H7 (cell line): ENCODE measurements at regions not wholly inside any gene's neighbourhood (a gene's known extent, or its start where the extent isn't known, plus 50 kb on each side); places are given as distances from the start of the nearest gene placed in this dataset.
"Not testable (repeated sequence)": the region's sequence is repeated elsewhere in the genome, so short reads cannot be mapped to it uniquely, and the experiment has no call there.

Experiments
- DNase-seq: peaks from one replicate; pipeline ENCODE4 v3.0.0; 2012
- H3K27me3 ChIP-seq: 2 replicates; pipeline ENCODE4 v1.6.0; 2011; ENCODE audit warnings: mild to moderate bottlenecking, low read length; ENCODE audit not compliant: control insufficient read depth, insufficient read depth
- H3K36me3 ChIP-seq: replicated peaks from 2 replicates; pipeline ENCODE4 v1.5.1; 2011; ENCODE audit warnings: low read length; ENCODE audit not compliant: control insufficient read depth, insufficient read depth
- H3K4me3 ChIP-seq: 2 replicates; pipeline ENCODE4 v1.5.1; 2011; ENCODE audit warnings: low read depth, mild to moderate bottlenecking, control low read depth, low read length, moderate library complexity; ENCODE audit not compliant: insufficient read depth

- not testable (repeated sequence) for H3K27me3 ChIP-seq, H3K36me3 ChIP-seq, H3K4me3 ChIP-seq, DNase-seq
Observed at GRCh38 chrX:63145526-63145925, 205.6 kb downstream of the SPIN4 start.

- H3K27me3 ChIP-seq, H3K4me3 ChIP-seq, DNase-seq, H3K36me3 ChIP-seq: not testable (repeated sequence)
Observed at GRCh38 chrX:63142588-63142987, 208.5 kb downstream of the SPIN4 start.

GRCh38 chrX:63135859-63136258 is 215.3 kb downstream of the SPIN4 start:
- DNase-seq, H3K4me3 ChIP-seq: not testable (repeated sequence)

GRCh38 chrX:63128509-63128908 is 222.6 kb downstream of the SPIN4 start:
- no peak overlapping the region for H3K4me3 ChIP-seq

More at GRCh38 chrX:63135859-63136258, 215.3 kb downstream of the SPIN4 start:
- H3K36me3 ChIP-seq, H3K27me3 ChIP-seq: not testable (repeated sequence)

GRCh38 chrX:63115196-63115595 is 235.9 kb downstream of the SPIN4 start:
- Histone ChIP-seq H3K27me3 (no peaks in the 10 kb centered on the region), H3K36me3 (no peaks in the 10 kb centered on the region), H3K4me3 (no peak overlapping the region)
- no peak for DNase-seq

More at GRCh38 chrX:63128509-63128908, 222.6 kb downstream of the SPIN4 start:
- no peaks in the 10 kb centered on the region for H3K36me3 ChIP-seq
- no peaks in the 10 kb centered on the region for H3K27me3 ChIP-seq
- DNase-seq: no peak

GRCh38 chrX:63101879-63102620 is 249.1 kb downstream of the SPIN4 start:
- H3K4me3 ChIP-seq: no peak overlapping the region
- H3K36me3 ChIP-seq: no peaks in the 10 kb centered on the region
- DNase-seq: no peak
- H3K27me3 ChIP-seq: no peaks in the 10 kb centered on the region

GRCh38 chrX:63058204-63058603 is 292.9 kb downstream of the SPIN4 start:
- no peak overlapping the region for H3K4me3 ChIP-seq

GRCh38 chrX:63050225-63050624 is 300.9 kb downstream of the SPIN4 start:
- Histone ChIP-seq H3K36me3 (no peaks in the 10 kb centered on the region), H3K27me3 (no peaks in the 10 kb centered on the region)
- DNase-seq: no peak

More at GRCh38 chrX:63058204-63058603, 292.9 kb downstream of the SPIN4 start:
- Histone ChIP-seq H3K27me3 (no peaks in the 10 kb centered on the region), H3K36me3 (no peaks in the 10 kb centered on the region)
- no peak for DNase-seq

GRCh38 chrX:63032811-63033210 is 318.3 kb downstream of the SPIN4 start:
- Histone ChIP-seq H3K27me3 (no peaks in the 10 kb centered on the region), H3K4me3 (no peak overlapping the region), H3K36me3 (no peaks in the 10 kb centered on the region)
- no peak for DNase-seq

More at GRCh38 chrX:63050225-63050624, 300.9 kb downstream of the SPIN4 start:
- H3K4me3 ChIP-seq: no peak overlapping the region

- Histone ChIP-seq H3K27me3 (no peaks in the 10 kb centered on the region), H3K4me3 (no peak overlapping the region), H3K36me3 (no peaks in the 10 kb centered on the region)
- DNase-seq: no peak
Observed at GRCh38 chrX:63013549-63013948, 337.6 kb downstream of the SPIN4 start.

- H3K4me3 ChIP-seq: no peak overlapping the region
- no peaks in the 10 kb centered on the region for H3K27me3 ChIP-seq
- DNase-seq: no peak
- H3K36me3 ChIP-seq: no peaks in the 10 kb centered on the region
Observed at GRCh38 chrX:63012574-63012973, 338.6 kb downstream of the SPIN4 start.

GRCh38 chrX:63000196-63000595 is 350.9 kb downstream of the SPIN4 start:
- H3K4me3 ChIP-seq, H3K27me3 ChIP-seq: not testable (repeated sequence)

More at GRCh38 chrX:63000196-63000595, 350.9 kb downstream of the SPIN4 start:
- not testable (repeated sequence) for H3K36me3 ChIP-seq, DNase-seq
